GM18526 (cell line): ENCODE measurements at regions not wholly inside any gene's neighbourhood (a gene's known extent, or its start where the extent isn't known, plus 50 kb on each side); places are given as distances from the start of the nearest gene placed in this dataset.

Source experiments
- POLR2A ChIP-seq: IDR thresholded peaks from 3 replicates; pipeline ENCODE4 v1.6.1; 2011; ENCODE audit not compliant: insufficient read length; ENCODE audit errors: extremely low read depth

DNA sequence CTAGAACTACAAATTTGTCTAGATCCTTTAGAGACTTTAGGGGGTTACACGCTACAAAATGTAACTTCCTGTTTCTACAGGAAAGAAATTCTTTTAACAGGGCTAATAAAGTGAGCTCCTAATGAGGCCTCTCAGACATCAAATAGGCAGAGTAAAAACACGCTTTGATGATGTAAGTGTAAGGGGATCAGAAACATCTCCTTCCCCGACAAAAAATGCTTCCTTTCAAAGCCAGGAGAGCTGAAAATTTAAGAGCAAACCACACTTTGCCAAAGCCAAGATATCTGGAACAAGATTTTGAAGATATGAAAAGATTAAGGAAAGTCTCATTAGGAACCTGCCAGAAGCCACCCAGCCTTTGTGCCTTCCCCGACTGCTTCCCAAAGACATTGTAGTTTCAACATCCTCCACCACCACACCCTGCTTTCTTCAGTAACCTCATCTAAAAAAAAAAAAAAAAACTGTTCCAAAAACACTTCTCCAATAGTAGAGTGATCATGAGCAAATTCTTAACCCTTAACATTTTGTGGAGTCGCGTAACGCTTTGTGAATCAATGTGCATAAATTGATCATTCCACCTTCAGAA lies 505.0 kb upstream of the THBS1 start:
- no peak for TF ChIP-seq POLR2A

GRCh38 chr15:39078026-39078425 lies 502.9 kb upstream of the THBS1 start:
- no peak for TF ChIP-seq POLR2A

GRCh38 chr15:39079296-39079847 lies 501.5 kb upstream of the THBS1 start:
- no peak for TF ChIP-seq POLR2A

GRCh38 chr15:39083213-39083612 lies 497.7 kb upstream of the THBS1 start:
- no peak for TF ChIP-seq POLR2A

DNA sequence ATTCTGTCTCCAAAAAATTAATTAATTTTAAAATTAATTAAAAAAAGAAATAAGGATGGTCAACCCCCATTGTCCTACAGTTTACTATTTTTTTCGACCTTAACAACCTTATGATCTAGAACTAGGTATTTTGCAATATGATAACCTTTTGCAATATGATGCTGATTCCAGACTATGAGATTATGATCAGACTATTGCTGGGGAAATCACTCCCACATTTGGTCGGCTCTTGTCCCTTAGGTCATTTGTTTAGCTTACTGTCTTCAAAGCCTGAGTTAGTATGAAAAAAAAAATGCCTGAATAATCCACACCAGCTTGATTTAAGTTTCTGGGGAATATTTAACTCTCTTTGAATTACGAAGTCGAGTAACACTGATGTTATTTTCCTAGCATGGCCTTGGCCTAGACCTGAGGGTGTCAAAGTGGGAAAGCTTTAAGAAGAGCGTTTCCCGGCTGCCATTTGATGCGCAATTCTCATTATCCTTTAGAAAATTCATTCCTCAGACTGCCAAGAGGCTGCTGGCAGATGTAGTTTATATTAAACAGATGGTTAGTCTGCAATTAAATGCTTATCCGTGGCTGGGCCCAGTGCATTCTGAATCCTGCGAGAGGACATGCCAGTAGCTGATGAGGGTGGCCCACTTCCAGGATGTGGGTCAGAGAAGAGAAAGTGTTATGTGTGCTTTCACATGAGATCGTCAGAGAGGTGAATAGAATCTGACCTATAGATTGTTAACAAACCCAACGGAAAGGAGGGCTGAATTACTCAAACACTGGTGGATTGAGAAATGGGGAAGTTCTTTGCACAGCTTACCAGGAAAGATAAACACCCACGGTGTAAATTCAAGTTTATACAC lies 496.0 kb upstream of the THBS1 start:
- no peak for TF ChIP-seq POLR2A

DNA sequence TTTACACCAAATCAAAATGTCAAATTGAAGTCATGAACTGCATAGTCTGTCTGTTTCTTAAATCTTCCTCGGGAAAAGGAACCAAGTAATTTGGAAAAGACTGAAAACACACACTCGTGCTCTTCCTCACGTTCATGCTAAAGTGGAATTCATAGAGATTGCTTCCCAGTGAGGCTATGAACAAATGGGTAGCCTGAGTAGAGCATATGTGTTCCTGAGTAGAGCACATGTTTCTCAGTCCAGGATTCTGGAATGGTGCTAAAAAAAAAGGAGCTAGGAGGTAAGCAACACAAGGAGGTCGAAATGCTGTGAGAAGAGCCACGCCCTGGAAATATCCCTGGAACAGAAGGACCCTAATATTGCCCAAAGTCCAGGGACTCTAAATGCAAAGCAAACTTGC lies 494.2 kb upstream of the THBS1 start:
- TF ChIP-seq POLR2A, result no peak

DNA sequence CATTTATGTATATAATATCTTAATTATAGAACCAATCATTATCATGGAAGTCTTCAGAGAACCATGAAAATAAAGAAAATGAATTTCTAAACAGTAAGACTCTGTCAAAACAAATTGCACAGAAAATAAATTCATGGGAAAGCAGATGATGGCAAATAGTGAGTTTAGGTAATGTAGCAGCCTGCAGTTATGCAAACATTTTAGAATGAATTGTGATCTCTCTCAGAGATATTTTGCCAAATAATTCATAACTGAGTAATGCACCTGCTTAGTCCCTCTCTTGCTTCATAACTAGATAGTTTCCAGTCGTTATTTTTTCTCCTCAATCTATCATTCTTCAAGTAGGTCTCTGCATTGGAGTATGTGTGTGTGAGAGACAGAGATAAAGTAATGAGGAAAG lies 492.7 kb upstream of the THBS1 start:
- no peak for TF ChIP-seq POLR2A

- no peak for TF ChIP-seq POLR2A
Measured at GRCh38 chr15:39092354-39092753, 488.5 kb upstream of the THBS1 start.

GRCh38 chr15:39092761-39093160 lies 488.1 kb upstream of the THBS1 start:
- TF ChIP-seq POLR2A, result no peak

DNA sequence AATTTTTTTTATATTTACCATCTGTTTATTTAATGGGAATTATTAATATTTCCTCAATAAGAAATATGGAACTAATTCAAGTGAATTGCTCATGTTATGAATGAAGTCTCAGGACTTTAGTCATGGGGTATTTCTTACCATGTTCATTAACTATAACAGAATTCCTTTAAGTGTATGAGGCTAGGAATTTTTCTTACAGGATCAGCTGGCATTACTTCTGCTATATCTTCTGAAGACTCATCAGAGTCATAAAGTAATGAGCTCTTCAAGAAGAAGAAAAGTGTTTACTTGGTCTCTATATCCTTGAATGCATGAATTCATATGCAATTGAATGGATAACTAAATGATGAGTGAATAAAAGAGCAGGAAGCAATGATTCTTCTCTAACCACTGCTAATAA lies 486.8 kb upstream of the THBS1 start:
- TF ChIP-seq POLR2A, result no peak

DNA sequence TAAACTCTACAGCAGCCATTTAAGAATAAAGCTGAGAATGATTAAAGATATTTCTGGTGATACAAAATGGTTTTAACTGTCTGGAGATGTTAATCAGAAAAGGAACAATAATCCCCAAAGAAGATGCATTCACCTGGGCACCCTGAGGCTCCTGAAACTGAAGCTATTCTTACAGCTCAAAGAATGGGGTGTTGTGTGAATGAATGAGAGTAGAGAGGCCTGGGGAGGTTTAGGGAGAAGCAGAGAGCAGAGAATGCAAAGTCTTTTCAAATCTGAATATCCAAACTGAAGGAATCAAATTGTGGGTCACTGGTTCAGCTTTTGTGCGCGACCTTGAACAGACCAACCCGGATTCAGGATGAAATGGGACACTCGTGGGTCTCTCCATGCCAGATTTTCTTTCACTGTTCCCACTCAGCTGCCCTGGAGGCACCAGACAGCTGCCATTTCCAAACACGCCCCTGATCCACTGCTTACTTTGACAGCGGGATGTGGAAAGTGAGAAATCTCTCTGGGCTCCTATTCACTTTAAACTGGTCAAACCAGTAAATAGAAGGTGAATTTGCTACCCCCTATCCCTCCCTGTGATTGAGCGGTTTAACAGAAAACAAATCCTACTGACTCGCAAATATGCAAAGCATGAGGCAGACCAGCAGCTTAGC lies 485.5 kb upstream of the THBS1 start:
- TF ChIP-seq POLR2A, result no peak

GRCh38 chr15:39096608-39097205 lies 484.2 kb upstream of the THBS1 start:
- no peak for TF ChIP-seq POLR2A

DNA sequence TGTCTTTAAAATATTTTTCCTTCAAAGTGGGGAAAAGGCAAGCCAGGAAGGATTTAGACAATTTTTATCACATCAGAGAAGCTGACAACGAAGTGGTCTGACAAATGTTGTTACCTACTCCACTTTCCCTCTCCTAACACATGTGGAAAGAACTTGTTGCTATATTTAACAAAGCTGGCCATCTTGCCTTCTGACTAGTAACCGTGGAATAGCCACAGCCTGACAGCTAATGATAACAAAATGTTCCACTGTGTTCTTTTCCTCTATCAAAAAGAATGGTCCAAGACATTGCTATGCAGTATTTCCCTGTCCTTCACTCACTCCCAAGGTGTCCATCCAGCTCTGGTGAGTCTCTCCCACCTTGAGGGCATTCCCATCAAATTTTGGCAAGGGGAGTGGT lies 481.4 kb upstream of the THBS1 start:
- TF ChIP-seq POLR2A, result no peak

DNA sequence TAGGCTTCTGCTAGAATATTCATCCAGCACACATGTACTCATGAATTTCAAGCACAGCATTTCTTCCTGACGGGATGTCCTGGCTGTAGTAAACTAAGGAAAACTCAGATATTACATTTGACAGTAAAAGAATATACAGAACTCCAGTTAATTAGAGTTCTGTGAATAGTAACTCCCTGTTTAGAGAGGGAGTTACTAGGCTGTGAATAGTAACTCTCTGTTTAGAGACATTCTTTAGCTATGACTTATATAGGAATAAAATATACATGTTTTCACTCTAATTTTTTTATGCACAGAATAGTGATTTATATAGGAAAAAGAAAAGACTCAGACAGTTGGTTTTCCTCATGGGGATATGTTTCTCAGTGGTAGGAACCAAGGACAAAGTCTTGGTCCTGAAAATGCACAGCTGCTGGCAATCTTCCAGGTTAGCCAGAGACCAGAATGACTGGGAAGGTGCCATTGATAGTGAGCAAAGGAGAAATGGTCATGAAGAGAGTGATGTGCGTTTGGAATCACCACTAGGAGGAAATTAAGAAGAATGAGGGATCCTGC lies 480.7 kb upstream of the THBS1 start:
- no peak for TF ChIP-seq POLR2A

- no peak for TF ChIP-seq POLR2A
Measured at GRCh38 chr15:39102431-39102830, 478.4 kb upstream of the THBS1 start.

GRCh38 chr15:39106950-39107349 lies 473.9 kb upstream of the THBS1 start:
- TF ChIP-seq POLR2A, result no peak

DNA sequence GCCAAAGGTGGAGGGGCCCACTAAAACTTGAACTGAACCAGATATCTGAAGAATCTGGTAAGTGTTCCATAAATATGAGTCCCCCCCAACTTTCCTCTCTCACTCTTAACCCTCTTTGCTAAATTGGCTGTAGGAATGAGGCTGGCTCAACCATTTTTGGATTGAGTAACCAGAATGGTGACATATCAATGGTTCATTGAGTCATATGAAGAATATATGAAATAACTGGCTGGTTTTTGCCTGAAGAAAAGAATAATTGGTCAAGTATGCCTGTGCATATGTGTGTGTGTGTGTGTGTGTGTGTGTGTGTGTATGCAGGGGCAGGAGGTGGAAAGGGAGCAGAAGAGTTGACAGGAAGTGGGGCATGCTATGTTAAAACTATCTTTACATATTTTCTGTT lies 472.9 kb upstream of the THBS1 start:
- no peak for TF ChIP-seq POLR2A
